ENCODE measurements at regions not wholly inside any gene's neighbourhood (a gene's known extent, or its start where the extent isn't known, plus 50 kb on each side); places are given as distances from the start of the nearest gene placed in this dataset.
"Not testable (repeated sequence)": the region's sequence is repeated elsewhere in the genome, so short reads cannot be mapped to it uniquely, and the experiment has no call there.

DNA sequence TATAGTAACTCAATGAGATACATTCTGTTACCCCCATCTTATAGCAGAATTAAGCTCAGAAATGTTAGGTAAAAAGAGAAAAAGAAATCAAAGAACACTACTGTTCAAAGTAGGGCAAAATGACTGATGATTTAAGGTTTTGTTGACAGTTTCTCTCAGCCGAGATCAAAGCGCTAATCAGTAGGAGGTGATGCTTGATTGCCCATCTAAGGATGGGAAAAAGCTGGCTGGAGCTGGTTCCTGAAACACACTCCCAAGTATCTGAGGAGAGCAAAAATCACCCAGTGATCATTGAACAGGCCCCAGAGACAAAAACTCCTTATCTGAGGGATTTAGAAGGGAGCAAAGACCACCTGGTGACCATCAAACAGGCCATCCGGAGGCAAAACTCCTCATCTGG, 64.5 kb upstream of the CSF1 start:
- TF ChIP-seq, protein P1, sequence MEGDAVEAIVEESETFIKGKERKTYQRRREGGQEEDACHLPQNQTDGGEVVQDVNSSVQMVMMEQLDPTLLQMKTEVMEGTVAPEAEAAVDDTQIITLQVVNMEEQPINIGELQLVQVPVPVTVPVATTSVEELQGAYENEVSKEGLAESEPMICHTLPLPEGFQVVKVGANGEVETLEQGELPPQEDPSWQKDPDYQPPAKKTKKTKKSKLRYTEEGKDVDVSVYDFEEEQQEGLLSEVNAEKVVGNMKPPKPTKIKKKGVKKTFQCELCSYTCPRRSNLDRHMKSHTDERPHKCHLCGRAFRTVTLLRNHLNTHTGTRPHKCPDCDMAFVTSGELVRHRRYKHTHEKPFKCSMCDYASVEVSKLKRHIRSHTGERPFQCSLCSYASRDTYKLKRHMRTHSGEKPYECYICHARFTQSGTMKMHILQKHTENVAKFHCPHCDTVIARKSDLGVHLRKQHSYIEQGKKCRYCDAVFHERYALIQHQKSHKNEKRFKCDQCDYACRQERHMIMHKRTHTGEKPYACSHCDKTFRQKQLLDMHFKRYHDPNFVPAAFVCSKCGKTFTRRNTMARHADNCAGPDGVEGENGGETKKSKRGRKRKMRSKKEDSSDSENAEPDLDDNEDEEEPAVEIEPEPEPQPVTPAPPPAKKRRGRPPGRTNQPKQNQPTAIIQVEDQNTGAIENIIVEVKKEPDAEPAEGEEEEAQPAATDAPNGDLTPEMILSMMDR (IDR thresholded peaks at IDR 0.05; ENCODE audit: low read depth, low read length): no peak
- no peak for DNase-seq (ENCODE audit: low read depth in 2 of 2)
- H3K4me3 ChIP-seq (replicated peaks in 1 of 2; ENCODE audit: low read depth in 2 of 2, low read length in 2 of 2): no peak overlapping the region

DNA sequence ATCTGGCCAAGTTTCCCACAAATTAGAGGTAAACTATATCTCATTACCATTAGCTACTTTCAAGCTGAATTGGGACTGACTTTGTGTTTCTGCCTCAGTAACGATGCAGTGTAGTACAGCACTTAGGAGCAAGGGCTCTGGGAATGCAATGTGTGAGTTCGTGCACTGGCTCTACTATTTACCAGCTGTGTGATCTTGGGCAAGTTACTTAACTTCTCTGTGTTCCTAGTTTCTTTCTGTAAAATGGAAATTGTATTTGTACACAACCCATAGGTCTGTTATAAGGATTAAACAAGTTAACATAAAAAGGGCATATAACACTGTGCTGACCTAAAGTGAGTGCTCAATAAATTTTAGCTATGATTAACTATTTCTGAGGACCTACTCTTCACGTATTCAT, 65.0 kb upstream of the CSF1 start:
- TF ChIP-seq, protein P1 (IDR thresholded peaks at IDR 0.05; ENCODE audit: low read depth, low read length): no peak
- no peak for DNase-seq (ENCODE audit: low read depth in 2 of 2)
- no peak overlapping the region for H3K4me3 ChIP-seq (replicated peaks in 1 of 2; ENCODE audit: low read depth in 2 of 2, low read length in 2 of 2)

DNA sequence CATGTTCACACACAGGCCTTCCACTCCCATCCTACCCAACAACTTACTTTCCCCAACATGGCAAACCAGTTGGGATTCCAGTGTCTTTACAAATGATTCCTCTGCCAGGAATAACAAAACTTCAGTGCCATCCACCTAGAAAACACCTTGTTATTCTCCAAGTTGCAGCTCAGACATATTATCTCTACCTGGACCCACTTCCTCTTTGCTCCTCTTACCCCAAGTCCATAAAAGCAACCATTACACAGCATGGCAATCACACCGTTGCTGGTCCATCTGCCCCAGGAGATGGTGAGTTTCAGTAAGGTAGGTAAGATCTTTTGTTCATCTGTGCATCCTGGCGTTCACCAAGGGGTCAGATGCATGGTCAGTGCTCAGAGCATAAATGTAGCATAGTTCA, 66.0 kb upstream of the CSF1 start:
- TF ChIP-seq, protein P1 (IDR thresholded peaks at IDR 0.05; ENCODE audit: low read depth, low read length): no peak
- DNase-seq (ENCODE audit: low read depth in 2 of 2): no peak
- no peak overlapping the region for H3K4me3 ChIP-seq (replicated peaks in 1 of 2; ENCODE audit: low read depth in 2 of 2, low read length in 2 of 2)

DNA sequence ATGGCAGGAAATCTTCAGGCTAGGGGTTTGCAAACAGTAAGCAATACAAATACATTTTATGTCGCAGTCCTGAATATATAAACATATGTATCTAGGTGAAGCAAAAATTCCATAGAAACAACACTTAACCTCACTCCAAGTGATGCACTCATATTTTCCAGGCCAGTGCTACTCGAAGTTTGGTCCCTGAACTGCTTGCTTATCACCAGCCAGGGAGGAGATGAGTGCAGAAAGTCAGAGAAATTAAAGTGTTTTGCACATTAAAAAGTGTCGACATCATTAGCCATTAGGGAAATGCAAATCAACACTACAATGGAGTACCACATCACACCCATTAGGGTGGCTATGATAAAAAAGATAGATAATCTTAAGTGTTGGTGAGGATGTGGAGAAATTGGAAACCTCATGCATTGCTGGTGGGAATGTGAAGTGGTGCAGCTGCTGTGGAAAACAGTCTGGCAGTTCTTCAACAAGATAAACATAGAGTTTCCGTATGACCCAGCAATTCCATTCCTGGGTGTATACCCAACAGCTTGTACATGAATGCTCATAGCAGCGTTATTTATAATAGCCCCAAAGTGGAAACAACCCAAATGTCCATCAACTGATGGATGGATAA, 70.5 kb upstream of the CSF1 start:
- no peak overlapping the region for H3K4me3 ChIP-seq (replicated peaks in 1 of 2; ENCODE audit: low read depth in 2 of 2, low read length in 2 of 2)
- DNase-seq (ENCODE audit: low read depth in 2 of 2): peak; percentile 53 to 91
- TF ChIP-seq, protein P1 (IDR thresholded peaks at IDR 0.05; ENCODE audit: low read depth, low read length): no peak

DNA sequence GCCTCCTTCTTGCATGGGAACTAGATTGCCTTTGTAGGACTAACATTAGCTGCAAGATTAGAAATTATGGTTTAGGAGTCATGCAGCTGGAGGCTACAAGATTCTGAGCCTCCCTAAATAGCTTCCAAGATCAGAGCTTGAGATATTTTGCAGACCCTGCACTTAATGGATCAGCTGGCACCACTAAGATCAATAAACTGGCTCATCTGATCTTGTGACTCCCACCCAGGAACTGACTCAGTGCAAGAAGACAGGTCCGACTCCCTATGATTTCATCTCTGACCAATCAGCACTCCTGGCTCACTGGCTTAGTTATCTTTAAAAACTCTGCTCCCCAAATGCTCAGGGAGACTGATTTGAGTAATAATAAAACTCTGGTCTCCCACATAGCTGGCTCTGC, 71.4 kb upstream of the CSF1 start:
- not testable (repeated sequence) for DNase-seq (ENCODE audit: low read depth in 2 of 2)

DNA sequence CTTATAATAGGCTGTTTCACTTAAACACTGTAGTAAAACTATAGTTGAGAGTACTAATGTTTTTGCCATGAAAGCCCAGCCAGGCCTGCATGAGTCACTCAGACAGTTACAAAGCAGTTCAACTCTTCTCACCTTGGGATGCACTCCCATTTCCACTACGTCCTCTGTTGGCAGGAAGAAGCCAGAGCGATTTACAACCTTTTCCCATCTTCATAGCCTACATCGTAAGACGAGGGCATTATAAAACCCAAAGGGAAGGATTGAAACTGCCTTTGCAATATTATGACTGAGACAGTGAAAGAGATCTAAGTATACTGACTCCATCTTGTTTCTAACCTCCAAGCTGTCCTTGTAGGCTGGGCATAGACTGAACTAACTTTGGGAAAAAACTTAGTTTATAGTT, 71.8 kb upstream of the CSF1 start:
- peak in 1 of 2 donors; percentile 70 for DNase-seq (ENCODE audit: low read depth in 2 of 2)
- H3K4me3 ChIP-seq (replicated peaks in 1 of 2; ENCODE audit: low read depth in 2 of 2, low read length in 2 of 2): no peak overlapping the region
- TF ChIP-seq, protein P1 (IDR thresholded peaks at IDR 0.05; ENCODE audit: low read depth, low read length): peak; percentile 8

More for the DNA sequence above, 71.4 kb upstream of the CSF1 start:
- H3K4me3 ChIP-seq (replicated peaks in 1 of 2; ENCODE audit: low read depth in 2 of 2, low read length in 2 of 2): not testable (repeated sequence)

DNA sequence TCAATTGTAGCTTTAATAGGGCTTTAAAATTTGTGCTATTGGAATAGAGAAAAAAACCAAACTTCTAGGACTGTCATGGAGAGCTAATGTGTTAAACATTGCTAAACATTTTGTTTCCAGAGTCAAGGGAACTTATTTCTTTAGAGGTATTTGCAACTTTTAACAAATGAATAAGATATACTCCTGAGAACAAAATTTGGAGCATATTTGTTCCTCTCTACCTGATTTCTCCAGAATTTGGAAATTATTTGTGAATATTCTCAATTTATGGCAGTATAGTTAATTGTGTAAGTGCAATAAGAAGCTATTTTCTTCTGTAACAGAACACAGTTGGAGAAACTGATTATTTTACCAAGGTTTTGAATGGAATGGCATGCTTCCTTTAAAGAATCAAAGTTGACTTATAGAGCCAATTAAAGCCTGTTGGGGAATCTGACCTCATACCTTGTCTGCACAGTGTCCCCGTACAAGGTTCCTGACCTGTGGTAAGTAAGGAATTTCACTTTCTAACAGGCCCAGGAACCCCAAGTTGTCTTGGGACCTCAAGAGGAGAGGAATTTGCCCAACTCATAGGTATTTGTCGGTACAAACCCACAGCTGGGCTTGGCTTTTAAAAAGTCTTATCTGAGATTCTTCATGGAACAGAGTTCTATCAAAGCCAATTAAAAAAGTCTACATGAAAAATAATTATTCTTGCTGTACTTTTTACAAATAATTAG, 72.6 kb upstream of the CSF1 start:
- H3K4me3 ChIP-seq (replicated peaks in 1 of 2; ENCODE audit: low read depth in 2 of 2, low read length in 2 of 2): no peak overlapping the region
- TF ChIP-seq, protein P1 (IDR thresholded peaks at IDR 0.05; ENCODE audit: low read depth, low read length): no peak
- DNase-seq (ENCODE audit: low read depth in 2 of 2): no peak

DNA sequence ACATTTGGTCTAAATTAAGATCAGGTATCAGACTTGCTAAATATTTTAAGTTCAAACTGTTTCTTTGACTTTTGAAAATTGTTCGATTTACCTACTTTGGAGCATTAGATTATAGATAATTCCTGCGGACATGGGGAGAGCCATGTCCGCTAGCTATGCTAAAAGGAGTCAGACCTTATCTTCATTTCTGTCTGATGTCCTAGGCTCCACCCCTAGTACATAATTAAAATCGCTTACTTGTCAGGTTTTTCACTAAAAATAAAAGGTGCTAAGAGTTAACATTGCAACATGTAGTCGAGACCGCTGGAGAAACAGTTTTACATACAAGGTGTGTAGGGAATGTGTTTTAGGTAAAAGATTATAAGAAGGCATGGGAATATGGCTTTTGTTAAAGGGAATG, 71.9 kb upstream of the EPS8L3 start:
- not testable (repeated sequence) for H3K4me3 ChIP-seq (replicated peaks in 1 of 2; ENCODE audit: low read depth in 2 of 2, low read length in 2 of 2); DNase-seq (ENCODE audit: low read depth in 2 of 2)

Data from cardiac fibroblast (primary cell).